ENCODE measurements at regions not wholly inside any gene's neighbourhood (a gene's known extent, or its start where the extent isn't known, plus 50 kb on each side); places are given as distances from the start of the nearest gene placed in this dataset.

- Histone ChIP-seq H3K36me3 (no peaks in the 10 kb centered on the region), H3K27ac (no peak overlapping the region)
- no peak for TF ChIP-seq POLR2A (IDR thresholded peaks at IDR 0.05)
- no peak for TF ChIP-seq CTCF (IDR thresholded peaks at IDR 0.05)
- TF ChIP-seq EP300 (IDR thresholded peaks at IDR 0.05): no peak
Observed at GRCh38 chr14:84963518-84963917, 566.4 kb upstream of the FLRT2 start.

GRCh38 chr14:84965279-84965678 is 564.7 kb upstream of the FLRT2 start:
- no peak for DNase-seq
- Histone ChIP-seq H3K27ac (no peak overlapping the region), H3K9me3 (no peaks in the 10 kb centered on the region), H3K36me3 (no peaks in the 10 kb centered on the region), H3K4me3 (no peak overlapping the region), H3K4me1 (ENCODE audit: insufficient read depth) (no peaks in the 10 kb centered on the region), H3K27me3 (no peaks in the 10 kb centered on the region)
- TF ChIP-seq CTCF (IDR thresholded peaks at IDR 0.05) (no peak), POLR2A (IDR thresholded peaks at IDR 0.05) (no peak), EP300 (IDR thresholded peaks at IDR 0.05) (no peak)
- 93 to 94% (median 94%) methylated on average over 4 of the region's 4 CpGs for WGBS, 3 donors
- intact Hi-C loops (cut with DNase I): no loop called here

More at GRCh38 chr14:84963518-84963917, 566.4 kb upstream of the FLRT2 start:
- intact Hi-C loops (cut with DNase I): no loop called here
- Histone ChIP-seq H3K4me3 (no peak overlapping the region), H3K27me3 (no peaks in the 10 kb centered on the region), H3K4me1 (ENCODE audit: insufficient read depth) (no peaks in the 10 kb centered on the region), H3K9me3 (no peaks in the 10 kb centered on the region)
- WGBS, 3 donors: 90 to 97% (median 92%) methylated on average over 5 of the region's 5 CpGs
- no peak for DNase-seq

GRCh38 chr14:84969501-84969900 is 560.4 kb upstream of the FLRT2 start:
- Histone ChIP-seq H3K27me3 (no peaks in the 10 kb centered on the region), H3K27ac (no peak overlapping the region), H3K4me3 (no peak overlapping the region), H3K4me1 (ENCODE audit: insufficient read depth) (no peaks in the 10 kb centered on the region), H3K9me3 (no peaks in the 10 kb centered on the region), H3K36me3 (no peaks in the 10 kb centered on the region)
- TF ChIP-seq CTCF (IDR thresholded peaks at IDR 0.05): no peak
- no peak for TF ChIP-seq POLR2A (IDR thresholded peaks at IDR 0.05)
- no peak for TF ChIP-seq EP300 (IDR thresholded peaks at IDR 0.05)
- DNase-seq: no peak
- intact Hi-C loops (cut with DNase I): no loop called here
- 85 to 91% (median 87%) methylated on average over 4 of the region's 4 CpGs for WGBS, 3 donors

- Histone ChIP-seq H3K27ac (no peak overlapping the region), H3K4me3 (no peak overlapping the region), H3K36me3 (no peaks in the 10 kb centered on the region), H3K4me1 (ENCODE audit: insufficient read depth) (no peaks in the 10 kb centered on the region), H3K9me3 (no peaks in the 10 kb centered on the region), H3K27me3 (no peaks in the 10 kb centered on the region)
- DNase-seq: no peak
- intact Hi-C loops (cut with DNase I): no loop called here
- 52 to 62% (median 52%) methylated on average over 2 of the region's 2 CpGs for WGBS, 3 donors
- TF ChIP-seq CTCF (IDR thresholded peaks at IDR 0.05) (no peak), POLR2A (IDR thresholded peaks at IDR 0.05) (no peak), EP300 (IDR thresholded peaks at IDR 0.05) (no peak)
Observed at GRCh38 chr14:84975241-84975902, 554.6 kb upstream of the FLRT2 start.

All from ovary (tissue), 7 donors.